Fibroblast of peridontal ligament (primary cell): ENCODE measurements at regions not wholly inside any gene's neighbourhood (a gene's known extent, or its start where the extent isn't known, plus 50 kb on each side); places are given as distances from the start of the nearest gene placed in this dataset.

Experiments used
- DNase-seq: peaks from one replicate; pipeline ENCODE4 v3.0.0-alpha.2; 2010; ENCODE audit errors: extremely low read depth

- no peak for DNase-seq
Observed at GRCh38 chr11:134801570-134801969, 389.5 kb upstream of the B3GAT1 start.

GRCh38 chr11:134800826-134801225, 388.8 kb upstream of the B3GAT1 start:
- DNase-seq: no peak

GRCh38 chr11:134800130-134800529, 388.1 kb upstream of the B3GAT1 start:
- DNase-seq: no peak

DNA sequence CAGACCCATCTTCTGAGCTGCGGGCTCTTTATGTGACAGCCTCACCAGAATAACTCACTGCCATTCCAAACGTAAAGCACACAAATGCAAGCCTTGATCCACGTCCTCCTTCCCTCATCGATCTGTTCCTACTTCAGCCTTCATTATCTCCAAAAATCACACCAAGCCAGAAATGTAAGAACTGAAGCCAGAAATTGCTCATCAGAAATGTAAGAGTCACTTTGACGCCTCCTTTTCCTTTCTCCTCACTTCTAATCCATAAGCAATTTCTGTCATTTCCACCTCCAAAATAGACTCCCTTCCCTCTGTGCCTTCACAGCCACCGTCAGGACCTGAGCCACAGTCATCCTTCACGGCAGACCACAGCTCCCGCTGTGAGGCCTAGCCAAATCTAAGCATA, 387.3 kb upstream of the B3GAT1 start:
- no peak for DNase-seq

GRCh38 chr11:134797411-134798089, 385.5 kb upstream of the B3GAT1 start:
- DNase-seq: no peak

- DNase-seq: no peak
Observed at GRCh38 chr11:134795017-134795416, 383.0 kb upstream of the B3GAT1 start.

DNA sequence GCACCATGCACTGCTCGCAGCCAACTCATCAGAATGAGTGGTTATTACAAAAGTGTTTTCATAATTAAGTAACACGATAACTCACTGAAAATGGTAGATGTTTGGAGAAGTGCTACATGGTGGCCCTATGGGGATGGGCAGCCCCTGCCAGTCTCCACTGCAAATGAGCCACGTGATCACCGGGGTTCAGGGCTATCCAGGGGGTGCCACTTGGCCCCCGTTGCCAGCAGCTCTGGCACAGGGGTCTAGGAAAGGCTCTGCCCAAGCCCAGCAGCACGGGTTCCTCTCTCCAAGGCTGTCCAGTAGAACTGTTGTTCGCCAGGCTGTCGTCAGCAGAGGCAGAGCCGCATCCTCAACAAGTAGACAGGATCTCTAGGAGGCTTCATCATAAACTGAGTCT, 382.1 kb upstream of the B3GAT1 start:
- DNase-seq: no peak

GRCh38 chr11:134792677-134793076, 380.6 kb upstream of the B3GAT1 start:
- DNase-seq: no peak

DNA sequence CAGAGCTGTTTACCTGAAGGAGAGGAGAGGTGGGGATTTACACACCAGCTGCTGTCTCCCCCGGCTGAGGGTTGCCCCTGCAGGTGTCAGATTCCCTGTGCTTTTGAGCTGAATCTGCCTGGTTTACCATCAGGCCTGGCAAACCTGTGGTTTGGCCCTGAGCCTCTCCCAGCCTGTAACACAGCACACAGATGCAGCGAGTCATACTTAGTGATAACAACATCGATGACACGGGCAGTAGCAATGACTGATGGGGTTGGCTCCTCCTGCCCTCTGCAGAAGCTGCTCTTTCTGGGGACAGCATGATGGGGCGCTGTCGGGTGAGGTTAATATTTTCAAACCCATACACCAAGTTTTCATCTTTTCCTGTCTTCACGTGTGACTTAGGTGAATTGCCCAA, 380.0 kb upstream of the B3GAT1 start:
- no peak for DNase-seq

DNA sequence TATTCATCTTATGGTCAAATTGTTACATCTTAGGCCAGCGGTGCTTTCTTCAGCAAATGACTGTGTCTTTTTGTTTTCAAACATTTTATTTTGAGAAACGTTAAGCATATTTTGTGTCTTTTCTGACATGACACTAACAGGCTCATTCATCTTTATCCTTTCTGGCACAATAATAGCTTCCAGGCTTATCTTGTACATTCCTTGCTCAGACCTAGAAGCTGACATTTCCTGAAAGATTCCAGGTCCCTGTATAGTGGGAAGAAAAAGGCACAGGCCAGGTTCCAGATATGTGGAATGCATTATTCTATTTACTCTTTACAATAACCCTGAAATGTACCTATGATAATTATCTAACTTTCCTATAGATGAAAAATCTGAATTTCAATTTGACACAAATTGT, 379.1 kb upstream of the B3GAT1 start:
- no peak for DNase-seq

- DNase-seq: no peak
Observed at GRCh38 chr11:134789104-134789503, 377.1 kb upstream of the B3GAT1 start.

DNA sequence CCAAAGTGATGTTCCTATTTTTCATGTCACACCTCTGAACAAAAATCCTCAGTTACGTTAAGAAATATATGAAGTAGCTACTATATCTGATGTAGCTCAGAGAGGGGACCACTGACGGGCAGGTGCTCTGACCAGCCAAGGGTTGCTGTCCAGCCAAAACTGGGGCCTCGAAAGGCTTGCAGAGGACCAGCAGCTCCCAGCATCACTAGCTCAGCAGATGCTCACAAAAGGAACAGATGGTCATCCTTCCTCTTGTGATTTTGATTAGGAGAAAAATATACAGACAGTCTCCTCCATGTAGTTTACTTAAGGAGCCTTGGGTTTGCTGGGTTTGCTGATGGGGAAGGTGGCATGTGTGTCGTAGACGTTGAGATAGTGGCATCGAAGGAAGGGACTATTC, 374.6 kb upstream of the B3GAT1 start:
- DNase-seq: no peak

- no peak for DNase-seq
Observed at GRCh38 chr11:134785660-134786284, 373.7 kb upstream of the B3GAT1 start.

DNA sequence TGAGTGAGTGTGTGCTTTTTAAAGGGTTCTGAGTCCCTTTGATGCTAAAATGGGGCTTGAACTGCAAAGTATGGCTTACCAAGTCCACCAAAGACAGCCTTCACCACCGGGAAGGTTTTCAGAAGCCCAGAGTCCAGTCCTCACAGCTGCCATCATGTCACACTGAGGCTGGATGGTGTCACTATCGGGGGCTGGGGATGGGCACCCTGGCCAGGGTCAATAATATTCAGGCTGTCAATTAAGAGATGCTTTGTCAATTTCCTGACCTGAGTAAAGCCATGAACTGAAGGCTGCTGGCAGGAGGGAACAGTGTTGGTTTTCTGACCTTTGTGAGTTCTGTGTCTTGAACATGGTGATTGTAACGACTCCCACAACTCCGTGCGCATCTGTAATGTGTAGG, 373.0 kb upstream of the B3GAT1 start:
- no peak for DNase-seq

DNA sequence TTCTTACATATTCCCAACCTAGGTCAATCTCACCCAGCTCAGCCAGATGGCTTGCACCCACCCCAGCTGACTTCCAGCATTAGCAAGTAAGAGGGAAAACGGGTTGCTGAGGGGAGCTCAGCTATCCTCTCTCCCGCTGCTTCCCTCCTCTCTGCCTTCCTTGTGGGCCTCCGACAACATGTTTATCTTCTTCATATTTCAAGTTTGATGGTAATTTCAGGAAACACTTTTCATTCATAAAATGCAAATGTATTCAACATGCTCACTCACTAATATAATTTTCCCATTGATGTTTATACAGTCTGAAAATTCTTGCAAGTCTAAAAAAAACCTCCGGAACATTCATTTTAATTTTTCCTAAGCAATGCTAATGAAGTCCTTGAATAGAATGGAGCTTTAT, 372.5 kb upstream of the B3GAT1 start:
- no peak for DNase-seq

GRCh38 chr11:134784046-134784445, 372.0 kb upstream of the B3GAT1 start:
- no peak for DNase-seq

- no peak for DNase-seq
Observed at GRCh38 chr11:134783234-134783633, 371.2 kb upstream of the B3GAT1 start.

- DNase-seq: no peak
Observed at GRCh38 chr11:134781380-134781866, 369.4 kb upstream of the B3GAT1 start.

GRCh38 chr11:134780486-134781147, 368.6 kb upstream of the B3GAT1 start:
- no peak for DNase-seq

DNA sequence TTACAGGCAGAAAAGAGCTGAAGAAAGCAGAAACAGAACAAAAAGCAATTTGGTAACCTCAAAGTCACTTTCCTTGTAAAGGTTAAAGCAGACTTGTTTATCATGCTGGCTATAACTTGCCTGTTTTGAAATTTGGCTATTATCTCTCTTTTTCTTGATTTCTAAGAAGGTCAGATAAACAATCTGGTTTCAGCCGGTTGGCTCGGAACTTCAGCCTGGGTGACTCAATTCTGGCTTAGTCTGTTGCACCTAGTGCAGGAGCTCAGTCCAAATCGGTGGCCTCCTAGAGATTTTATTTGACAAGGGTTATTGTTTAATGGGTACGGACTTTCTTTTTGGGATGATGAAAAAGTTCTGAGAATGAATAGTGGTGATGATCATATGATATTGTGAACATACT, 367.1 kb upstream of the B3GAT1 start:
- DNase-seq: no peak

DNA sequence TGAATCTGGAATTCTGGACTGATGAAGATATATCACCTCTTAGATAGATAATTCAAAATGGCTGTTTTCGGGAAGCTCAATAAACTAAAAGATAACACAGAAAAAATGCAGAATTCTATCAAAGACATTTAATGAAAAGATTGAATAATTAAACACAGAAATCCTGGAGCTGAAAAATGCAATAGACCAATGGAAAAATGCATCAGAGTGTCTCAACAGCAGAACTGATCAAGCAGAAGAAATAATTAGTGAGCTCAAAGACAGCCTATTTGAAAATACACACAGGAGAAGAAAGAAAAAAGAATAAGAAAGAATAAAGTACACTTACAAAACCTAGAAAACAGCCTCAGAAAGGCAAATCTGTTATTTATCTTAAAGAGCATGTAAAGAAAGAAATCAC, 356.4 kb upstream of the B3GAT1 start:
- no peak for DNase-seq

- DNase-seq: no peak
Observed at GRCh38 chr11:134765565-134765964, 353.5 kb upstream of the B3GAT1 start.

DNA sequence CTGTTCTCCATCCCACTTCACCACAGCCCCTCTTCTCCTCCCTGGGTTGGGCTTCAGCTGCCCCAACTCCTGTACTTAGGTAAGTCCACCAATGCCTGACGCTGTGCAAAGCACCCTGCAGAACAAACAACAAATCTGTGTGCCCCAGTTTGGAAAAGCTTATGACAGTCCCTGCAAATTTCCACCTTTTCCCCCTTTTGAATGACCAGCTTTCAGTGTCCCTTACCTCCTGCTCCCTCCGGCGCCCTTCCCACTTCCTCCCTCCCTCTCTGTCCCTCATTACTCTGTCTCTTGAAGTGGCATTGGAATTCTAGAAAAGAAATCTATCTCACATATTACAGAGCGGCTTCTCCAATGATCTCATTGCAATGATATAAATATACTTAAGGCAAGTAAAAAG, 352.9 kb upstream of the B3GAT1 start:
- DNase-seq: no peak
